ENCODE measurements at regions not wholly inside any gene's neighbourhood (a gene's known extent, or its start where the extent isn't known, plus 50 kb on each side); places are given as distances from the start of the nearest gene placed in this dataset.
"Not testable (repeated sequence)": the region's sequence is repeated elsewhere in the genome, so short reads cannot be mapped to it uniquely, and the experiment has no call there.

- H3K27ac ChIP-seq, result no peak overlapping the region
- no peak overlapping the region for H3K4me3 Mint-ChIP-seq
- H3K4me1 ChIP-seq, result peaks cover 22% of the 10 kb centered on the region
- TF ChIP-seq EZH2 (IDR thresholded peaks at IDR 0.05) (no peak), CTCF (IDR thresholded peaks at IDR 0.05) (no peak), EZH2phosphoT487 (IDR thresholded peaks at IDR 0.05) (no peak)
- no peaks in the 10 kb centered on the region for H3K9me3 ChIP-seq (ENCODE audit: low read depth)
- H3F3A ChIP-seq (ENCODE audit: low read depth), result no peaks in the 10 kb centered on the region
- H2AFZ ChIP-seq (replicated peaks), result no peak overlapping the region
- peaks cover 52% of the 10 kb centered on the region for H3K4me1 Mint-ChIP-seq
- no peaks in the 10 kb centered on the region for H3K36me3 Mint-ChIP-seq
- no peaks in the 10 kb centered on the region for H3K9me3 Mint-ChIP-seq
- peaks cover 12% of the 10 kb centered on the region for H3K27me3 Mint-ChIP-seq (ENCODE audit: insufficient read depth, low read depth)
- H3K9ac ChIP-seq, result no peak overlapping the region
- H4K20me1 ChIP-seq (ENCODE audit: low read depth), result no peaks in the 10 kb centered on the region
- peak overlapping the region; percentile 16 for H3K27ac Mint-ChIP-seq
- no peak for DNase-seq (ENCODE audit: low spot score)
- H3K4me3 ChIP-seq, result no peak overlapping the region
- no peaks in the 10 kb centered on the region for H3K79me2 ChIP-seq (ENCODE audit: low read depth)
- no peaks in the 10 kb centered on the region for H3K27me3 ChIP-seq
- H3K36me3 ChIP-seq, result no peaks in the 10 kb centered on the region
- no peak overlapping the region for H3K4me2 ChIP-seq
Measured at GRCh38 chr1:203559523-203559922, 65.6 kb downstream of the OPTC start.

- not testable (repeated sequence) for H2AFZ ChIP-seq (replicated peaks); H3K9ac ChIP-seq; H3K79me2 ChIP-seq (ENCODE audit: low read depth); H4K20me1 ChIP-seq (ENCODE audit: low read depth); DNase-seq (ENCODE audit: low spot score); H3K27ac ChIP-seq; H3F3A ChIP-seq (ENCODE audit: low read depth); H3K4me3 ChIP-seq; H3K27me3 Mint-ChIP-seq (ENCODE audit: insufficient read depth, low read depth); H3K27ac Mint-ChIP-seq; H3K9me3 Mint-ChIP-seq; H3K4me1 ChIP-seq; H3K9me3 ChIP-seq (ENCODE audit: low read depth); H3K27me3 ChIP-seq; H3K36me3 Mint-ChIP-seq; H3K4me3 Mint-ChIP-seq; H3K36me3 ChIP-seq; H3K4me2 ChIP-seq
- peaks cover 33% of the 10 kb centered on the region for H3K4me1 Mint-ChIP-seq
Measured at GRCh38 chr1:203561761-203562160, 64.9 kb upstream of the ATP2B4 start.

GRCh38 chr1:203563291-203563690 lies 63.3 kb upstream of the ATP2B4 start:
- Mint-ChIP-seq H3K9me3 (no peaks in the 10 kb centered on the region), H3K36me3 (no peaks in the 10 kb centered on the region), H3K27me3 (ENCODE audit: insufficient read depth, low read depth) (peaks cover 6% of the 10 kb centered on the region), H3K4me3 (no peak overlapping the region), H3K4me1 (peaks cover 17% of the 10 kb centered on the region), H3K27ac (no peak overlapping the region)
- Histone ChIP-seq H2AFZ (replicated peaks) (no peak overlapping the region), H3F3A (ENCODE audit: low read depth) (no peaks in the 10 kb centered on the region), H3K27me3 (no peaks in the 10 kb centered on the region), H4K20me1 (ENCODE audit: low read depth) (no peaks in the 10 kb centered on the region), H3K27ac (no peak overlapping the region), H3K36me3 (no peaks in the 10 kb centered on the region), H3K9me3 (ENCODE audit: low read depth) (no peaks in the 10 kb centered on the region), H3K4me1 (peaks cover 5% of the 10 kb centered on the region), H3K4me2 (no peak overlapping the region), H3K79me2 (ENCODE audit: low read depth) (no peaks in the 10 kb centered on the region), H3K4me3 (no peak overlapping the region), H3K9ac (no peak overlapping the region)
- TF ChIP-seq EZH2phosphoT487 (IDR thresholded peaks at IDR 0.05) (no peak), EZH2 (IDR thresholded peaks at IDR 0.05) (no peak), CTCF (IDR thresholded peaks at IDR 0.05) (no peak)
- no peak for DNase-seq (ENCODE audit: low spot score)

- peaks cover 6% of the 10 kb centered on the region for H3K27me3 Mint-ChIP-seq (ENCODE audit: insufficient read depth, low read depth)
- no peak overlapping the region for H2AFZ ChIP-seq (replicated peaks)
Measured at GRCh38 chr1:203564024-203564423, 62.6 kb upstream of the ATP2B4 start.

More at GRCh38 chr1:203564024-203564423, 62.6 kb upstream of the ATP2B4 start:
- Histone ChIP-seq H3K27me3 (no peaks in the 10 kb centered on the region), H3K36me3 (no peaks in the 10 kb centered on the region), H3F3A (ENCODE audit: low read depth) (no peaks in the 10 kb centered on the region), H3K4me2 (no peak overlapping the region), H3K9me3 (ENCODE audit: low read depth) (no peaks in the 10 kb centered on the region), H3K9ac (no peak overlapping the region), H4K20me1 (ENCODE audit: low read depth) (no peaks in the 10 kb centered on the region), H3K79me2 (ENCODE audit: low read depth) (no peaks in the 10 kb centered on the region), H3K4me1 (peaks cover 5% of the 10 kb centered on the region), H3K27ac (no peak overlapping the region), H3K4me3 (no peak overlapping the region)
- Mint-ChIP-seq H3K27ac (no peak overlapping the region), H3K4me1 (peaks cover 12% of the 10 kb centered on the region), H3K4me3 (no peak overlapping the region), H3K9me3 (no peaks in the 10 kb centered on the region), H3K36me3 (no peaks in the 10 kb centered on the region)
- no peak for DNase-seq (ENCODE audit: low spot score)
- TF ChIP-seq EZH2 (IDR thresholded peaks at IDR 0.05), result no peak
